Activated naive CD4-positive, alpha-beta T cell treated with anti-CD3 and anti-CD28 coated beads, Interleukin-2, amount 50 U/mL, for 16 hours (primary cell): ENCODE measurements at regions not wholly inside any gene's neighbourhood (a gene's known extent, or its start where the extent isn't known, plus 50 kb on each side); places are given as distances from the start of the nearest gene placed in this dataset.
"Not testable (repeated sequence)": the region's sequence is repeated elsewhere in the genome, so short reads cannot be mapped to it uniquely, and the experiment has no call there.

Source experiments
- DNase-seq: peaks from one replicate; pipeline ENCODE4 v3.0.0-alpha.2; 2020

DNA sequence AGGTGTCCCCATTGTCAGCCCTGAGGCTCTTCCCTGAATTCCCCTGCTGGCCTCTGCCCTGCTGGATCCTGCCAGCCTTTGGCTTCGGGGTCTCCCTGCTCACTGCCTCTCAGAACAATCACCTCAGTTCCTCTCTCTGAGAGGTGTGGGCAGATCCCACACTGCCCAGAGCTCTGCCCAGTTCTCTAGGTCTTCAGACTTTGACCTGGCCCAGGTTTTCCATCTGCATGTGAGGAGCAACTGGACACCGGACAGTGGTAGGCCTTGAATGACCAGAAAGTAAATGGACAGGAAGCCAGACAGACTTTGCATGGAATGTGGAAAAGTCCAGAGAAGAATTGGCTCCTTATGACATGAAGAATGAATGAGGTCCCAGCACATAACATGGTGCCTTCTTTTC, 111.8 kb downstream of the FOXD4L6 start:
- DNase-seq: not testable (repeated sequence)

DNA sequence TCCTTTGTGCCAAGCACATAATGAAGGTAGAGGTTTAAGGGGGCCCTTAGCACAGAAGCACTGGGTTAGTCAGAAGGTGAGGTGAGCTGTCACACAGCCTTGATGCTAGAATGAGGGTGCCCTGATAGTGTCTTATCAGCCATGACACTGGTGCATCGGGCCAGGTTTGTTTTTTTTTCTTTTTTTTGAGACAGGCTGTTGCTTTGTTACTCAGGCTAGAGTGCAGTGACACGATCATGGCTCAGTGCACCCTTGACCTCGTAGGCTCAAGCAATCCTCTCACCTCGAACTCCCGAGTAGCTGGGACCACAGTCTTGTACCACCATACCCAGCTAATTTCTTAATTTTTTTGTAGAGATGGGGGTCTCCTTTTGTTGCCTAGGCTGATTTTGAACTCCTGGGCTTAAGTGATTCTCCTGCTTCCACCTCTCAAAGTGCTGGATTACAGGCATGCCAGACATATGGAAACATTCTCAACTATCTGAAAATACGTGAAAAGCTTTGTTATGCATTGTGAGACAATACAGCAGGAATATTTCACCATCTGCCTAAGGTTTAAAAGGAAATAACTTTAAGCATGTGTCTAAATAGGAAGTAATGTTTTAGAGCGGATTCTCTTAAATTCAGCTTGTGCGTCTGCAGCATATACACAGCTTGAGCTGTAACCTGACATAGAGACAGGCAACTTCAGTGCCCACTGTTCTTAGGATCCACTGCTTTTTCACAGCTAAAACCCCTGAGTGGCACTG, 128.4 kb downstream of the FOXD4L6 start:
- DNase-seq: not testable (repeated sequence)

- not testable (repeated sequence) for DNase-seq
Measured at GRCh38 chr9:40995490-40995889, 133.0 kb downstream of the FOXD4L6 start.

GRCh38 chr9:40993842-40994241, 134.6 kb downstream of the FOXD4L6 start:
- not testable (repeated sequence) for DNase-seq

DNA sequence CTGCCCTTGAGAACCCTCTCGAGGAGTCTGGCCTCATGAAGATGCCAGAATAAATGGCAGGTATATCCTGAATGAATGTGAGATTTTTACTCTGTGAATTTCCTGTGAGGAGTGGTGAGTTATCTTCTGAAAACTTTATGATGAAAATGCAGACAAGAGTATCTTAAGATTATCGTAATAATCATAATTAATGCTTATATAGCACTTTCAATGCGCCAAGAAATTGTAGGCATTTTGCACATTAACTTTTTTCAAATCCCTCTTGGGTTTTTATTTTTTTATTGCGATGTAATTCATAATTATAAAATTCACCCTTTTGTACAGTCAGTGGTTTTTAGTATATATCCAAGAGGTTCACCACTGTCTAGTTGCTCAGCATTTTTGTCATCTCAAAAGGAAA, 135.1 kb downstream of the FOXD4L6 start:
- not testable (repeated sequence) for DNase-seq

DNA sequence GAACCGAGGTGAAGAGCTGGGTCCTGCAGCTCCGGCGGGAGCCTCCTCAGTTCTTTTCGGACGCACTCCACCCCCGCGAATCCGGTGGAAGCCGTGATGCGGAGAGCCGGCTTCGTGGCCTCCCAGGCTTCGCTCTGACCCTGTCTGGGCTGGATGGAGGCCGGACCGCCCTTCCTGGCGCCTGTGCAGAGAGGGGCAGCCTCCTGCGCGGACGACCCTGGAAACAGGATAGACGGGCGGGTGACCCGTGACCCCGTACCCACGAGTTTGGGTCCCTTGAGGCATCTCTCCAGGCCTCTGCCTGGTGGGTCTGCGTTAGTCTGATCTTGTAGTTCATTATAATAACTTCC, 136.0 kb downstream of the FOXD4L6 start:
- peak; percentile 32 for DNase-seq

DNA sequence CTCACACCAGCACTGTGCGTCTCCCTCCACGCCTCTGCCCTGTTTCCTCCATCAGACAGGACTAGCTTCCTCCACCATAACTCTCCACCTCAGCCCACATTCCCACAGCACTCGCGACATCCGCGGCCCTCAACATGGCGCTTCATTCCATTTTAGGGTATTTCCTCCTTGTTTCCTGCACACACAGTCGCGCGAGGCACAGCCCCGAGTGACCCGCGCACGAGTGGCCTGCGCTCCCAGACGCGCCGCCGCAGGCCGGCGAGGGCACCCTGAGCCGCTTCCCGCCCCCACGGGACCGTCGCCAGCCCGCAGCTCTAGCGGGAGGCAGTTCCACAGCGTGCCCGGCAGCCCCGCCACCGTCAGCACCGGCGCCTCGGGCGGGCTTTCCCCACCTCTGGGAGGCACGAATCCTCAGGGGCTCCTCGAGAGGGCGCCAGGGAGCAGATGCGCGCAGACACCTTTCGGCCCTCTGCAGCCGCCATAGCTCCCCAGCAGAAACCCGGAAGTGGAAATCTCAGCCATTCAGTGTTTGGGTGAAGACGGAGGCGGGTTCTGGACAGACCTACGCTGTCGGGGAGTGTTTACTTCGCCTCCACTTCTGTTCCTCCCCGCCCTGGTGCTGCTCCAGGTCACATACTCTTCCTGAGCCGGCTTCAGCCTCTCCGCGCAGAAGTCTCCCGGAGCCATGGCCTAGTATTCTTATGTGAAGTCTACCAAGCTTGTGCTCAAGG, 136.6 kb downstream of the FOXD4L6 start:
- DNase-seq: peak; percentile 96

GRCh38 chr9:40991100-40991740, 137.3 kb downstream of the FOXD4L6 start:
- not testable (repeated sequence) for DNase-seq

DNA sequence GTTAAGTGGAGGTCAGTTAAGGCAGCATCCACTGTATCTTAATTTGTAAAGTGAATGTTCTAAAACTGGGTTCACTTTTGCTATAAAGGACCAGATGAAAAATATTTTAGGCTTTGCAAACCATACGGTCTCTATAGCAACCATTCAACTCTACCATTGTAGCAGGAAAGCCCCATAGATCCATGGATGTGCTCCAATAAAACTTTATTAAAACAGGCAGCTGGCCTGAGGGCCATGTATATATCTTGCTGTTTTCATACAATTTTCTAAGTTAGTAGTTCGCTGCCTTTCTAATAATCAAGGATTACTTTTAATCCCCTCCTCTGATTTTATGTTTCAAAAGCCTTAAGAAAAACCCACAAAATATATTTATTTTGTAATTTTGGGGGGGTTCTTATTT, 142.1 kb downstream of the FOXD4L6 start:
- not testable (repeated sequence) for DNase-seq

DNA sequence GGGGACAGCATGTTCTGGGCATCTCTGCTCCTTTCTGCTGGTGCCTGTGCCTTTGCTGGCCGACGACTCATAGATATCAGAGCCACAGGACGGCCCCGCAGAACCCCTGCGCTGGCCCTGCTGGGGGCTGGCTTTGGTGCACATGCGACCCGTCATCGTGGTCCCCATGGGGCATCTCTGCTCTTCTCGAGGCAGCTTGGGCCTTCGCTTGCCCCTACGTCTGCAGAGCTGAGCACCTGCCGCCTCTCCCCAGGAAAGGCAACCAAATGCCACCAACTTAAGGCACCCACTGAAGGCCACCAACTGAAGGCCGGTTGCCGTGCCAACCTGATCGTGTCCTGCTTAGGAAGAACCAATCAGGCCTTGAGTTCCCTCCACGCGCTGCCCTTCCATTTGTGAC, 153.1 kb downstream of the FOXD4L6 start:
- not testable (repeated sequence) for DNase-seq

DNA sequence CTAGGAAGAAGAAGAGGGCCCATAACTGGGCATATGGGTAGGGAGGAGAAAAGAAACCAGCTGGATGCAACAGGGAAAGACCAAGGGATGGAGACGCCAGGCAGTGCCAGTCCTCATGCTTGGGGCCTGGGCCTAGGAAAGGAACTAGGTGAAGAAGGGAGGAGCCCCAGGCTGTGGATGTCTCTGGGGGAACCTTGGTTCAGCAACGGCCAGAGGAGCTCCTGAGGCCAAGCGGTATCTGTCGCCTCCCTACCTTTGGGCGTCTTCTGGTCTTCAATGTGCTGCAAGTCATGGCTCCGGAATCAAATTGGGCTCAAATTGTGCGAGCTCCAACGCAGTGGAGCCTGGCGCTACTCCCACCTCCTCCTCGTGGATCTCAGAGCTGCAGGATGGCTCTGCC, 153.6 kb downstream of the FOXD4L6 start:
- DNase-seq: not testable (repeated sequence)

- not testable (repeated sequence) for DNase-seq
Measured at GRCh38 chr9:40971773-40972172, 156.7 kb downstream of the FOXD4L6 start.

- not testable (repeated sequence) for DNase-seq
Measured at GRCh38 chr9:40970340-40970739, 158.1 kb downstream of the FOXD4L6 start.

GRCh38 chr9:40962461-40962860, 166.0 kb downstream of the FOXD4L6 start:
- DNase-seq: not testable (repeated sequence)

DNA sequence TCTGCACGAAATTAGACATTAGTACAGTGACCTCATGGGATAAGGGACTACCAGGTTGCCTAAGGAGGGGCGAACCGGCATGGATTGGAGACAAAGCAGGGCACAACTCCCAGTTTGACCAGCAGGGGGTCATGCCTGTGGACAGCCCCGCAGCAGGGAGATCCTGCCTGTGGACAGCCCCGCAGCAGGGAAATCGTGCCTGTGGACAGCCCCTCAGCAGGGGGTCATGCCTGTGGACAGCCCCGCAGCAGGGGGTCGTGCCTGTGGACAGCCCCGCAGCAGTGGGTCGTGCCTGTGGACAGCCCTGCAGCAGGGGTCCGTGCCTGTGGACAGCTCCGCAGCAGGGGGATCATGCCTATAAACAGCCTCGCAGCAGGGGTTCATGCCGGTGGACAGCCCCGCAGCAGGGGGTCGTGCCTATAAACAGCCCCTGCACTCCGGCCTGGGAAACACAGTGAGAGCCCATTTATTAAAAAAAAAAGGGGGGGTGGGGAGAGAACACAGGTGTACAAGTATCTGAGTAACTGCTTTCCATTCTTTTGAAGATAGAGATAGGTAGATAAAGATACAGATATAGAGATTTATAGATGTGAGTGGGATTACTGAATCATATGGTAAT, 176.5 kb downstream of the FOXD4L6 start:
- DNase-seq: not testable (repeated sequence)

GRCh38 chr9:40946228-40946627, 182.3 kb downstream of the FOXD4L6 start:
- DNase-seq: not testable (repeated sequence)

DNA sequence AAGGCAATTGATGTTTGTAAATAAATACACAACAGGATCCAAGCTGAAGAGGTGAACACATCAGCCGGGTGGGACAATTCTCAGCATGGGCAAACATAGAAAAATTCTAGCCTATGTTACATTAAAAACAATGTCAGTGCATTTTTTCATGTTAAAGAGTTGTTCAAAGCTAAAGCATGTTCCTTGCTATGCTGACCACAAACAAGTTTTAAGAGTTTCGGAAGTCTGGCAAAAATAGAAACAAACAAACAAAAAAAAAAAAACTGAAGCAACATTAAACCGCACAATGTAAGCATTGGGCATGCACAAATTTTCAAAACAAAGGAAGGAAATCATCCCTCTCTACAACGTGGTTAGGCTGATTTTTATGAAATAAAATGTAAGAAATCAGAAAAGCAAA, 185.8 kb downstream of the FOXD4L6 start:
- not testable (repeated sequence) for DNase-seq

- DNase-seq: not testable (repeated sequence)
Measured at GRCh38 chr9:40939888-40940209, 188.6 kb downstream of the FOXD4L6 start.

DNA sequence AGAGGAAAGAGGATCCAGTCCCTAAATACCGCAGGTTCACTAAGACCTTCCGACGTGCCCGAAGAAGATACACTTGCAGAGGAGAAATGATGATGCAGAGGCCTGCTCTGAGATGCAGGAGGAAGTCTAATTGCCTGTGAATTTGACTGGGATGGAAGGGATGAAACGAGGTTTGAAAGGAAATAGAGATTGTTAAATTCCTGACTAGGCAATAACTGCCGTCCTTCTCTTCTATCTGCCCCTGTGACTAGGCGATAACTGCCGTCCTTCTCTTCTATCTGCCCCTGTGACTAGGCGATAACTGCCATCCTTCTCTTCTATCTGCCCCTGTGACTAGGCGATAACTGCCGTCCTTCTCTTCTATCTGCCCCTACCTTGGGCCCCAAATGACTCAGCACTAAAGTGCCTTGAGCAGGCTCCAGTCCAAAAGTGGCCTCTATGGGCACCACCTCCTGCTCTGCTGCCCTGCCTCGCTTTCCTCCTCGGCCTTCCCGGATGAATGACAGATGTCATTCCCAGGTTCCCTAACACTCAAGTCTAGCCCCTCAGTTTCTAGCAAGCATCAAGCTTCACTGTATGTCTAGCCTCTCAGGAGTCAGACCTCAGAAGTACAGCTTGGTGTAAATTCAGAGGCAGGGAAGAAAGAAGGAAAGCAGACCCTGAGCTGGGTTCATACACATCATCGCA, 189.1 kb downstream of the FOXD4L6 start:
- not testable (repeated sequence) for DNase-seq

GRCh38 chr9:40935336-40935735, 193.1 kb downstream of the FOXD4L6 start:
- DNase-seq: no peak

DNA sequence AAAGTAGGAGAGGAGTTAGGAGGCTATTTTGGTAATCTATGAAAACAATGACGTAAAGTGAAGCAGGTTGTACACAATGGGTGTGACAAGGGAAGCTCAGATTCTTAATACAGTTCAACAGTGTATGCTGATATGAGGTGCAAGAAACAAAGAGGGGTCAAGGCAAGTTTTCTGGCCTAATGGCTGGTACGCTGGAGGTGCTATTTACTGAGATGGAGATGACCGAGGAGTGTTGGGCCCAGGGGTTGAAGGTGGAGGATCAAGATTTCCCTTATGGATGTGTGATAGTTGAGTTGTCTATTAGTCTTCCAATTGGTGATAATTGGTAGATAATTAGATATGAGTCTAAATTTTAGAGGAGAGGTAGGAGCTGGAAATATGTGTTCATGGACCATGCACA, 194.0 kb downstream of the FOXD4L6 start:
- not testable (repeated sequence) for DNase-seq

GRCh38 chr9:40930426-40930825, 198.1 kb downstream of the FOXD4L6 start:
- not testable (repeated sequence) for DNase-seq

GRCh38 chr9:40929488-40929845, 199.0 kb downstream of the FOXD4L6 start:
- not testable (repeated sequence) for DNase-seq
